ENCODE measurements at regions not wholly inside any gene's neighbourhood (a gene's known extent, or its start where the extent isn't known, plus 50 kb on each side); places are given as distances from the start of the nearest gene placed in this dataset.
"Not testable (repeated sequence)": the region's sequence is repeated elsewhere in the genome, so short reads cannot be mapped to it uniquely, and the experiment has no call there.

DNA sequence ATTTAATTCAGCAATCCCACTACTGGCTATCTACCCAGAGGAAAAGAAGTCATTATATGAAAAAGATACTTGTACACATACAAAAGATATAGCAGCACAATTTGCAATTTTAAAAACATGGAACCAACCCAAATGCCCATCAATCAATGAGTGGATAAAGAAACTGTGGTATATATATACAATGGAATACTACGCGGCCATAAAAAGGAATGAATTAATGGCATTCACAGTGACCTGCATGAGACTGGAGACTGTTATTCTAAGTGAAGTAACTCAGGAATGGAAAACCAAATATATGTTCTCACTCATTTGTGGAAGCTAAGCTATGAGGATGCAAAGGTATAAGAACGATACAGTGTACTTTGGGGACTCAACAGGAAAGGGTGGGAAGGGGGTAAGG is 102.8 kb upstream of the KCNMA1 start:
- not testable (repeated sequence) for DNase-seq (ENCODE audit: low read depth)

DNA sequence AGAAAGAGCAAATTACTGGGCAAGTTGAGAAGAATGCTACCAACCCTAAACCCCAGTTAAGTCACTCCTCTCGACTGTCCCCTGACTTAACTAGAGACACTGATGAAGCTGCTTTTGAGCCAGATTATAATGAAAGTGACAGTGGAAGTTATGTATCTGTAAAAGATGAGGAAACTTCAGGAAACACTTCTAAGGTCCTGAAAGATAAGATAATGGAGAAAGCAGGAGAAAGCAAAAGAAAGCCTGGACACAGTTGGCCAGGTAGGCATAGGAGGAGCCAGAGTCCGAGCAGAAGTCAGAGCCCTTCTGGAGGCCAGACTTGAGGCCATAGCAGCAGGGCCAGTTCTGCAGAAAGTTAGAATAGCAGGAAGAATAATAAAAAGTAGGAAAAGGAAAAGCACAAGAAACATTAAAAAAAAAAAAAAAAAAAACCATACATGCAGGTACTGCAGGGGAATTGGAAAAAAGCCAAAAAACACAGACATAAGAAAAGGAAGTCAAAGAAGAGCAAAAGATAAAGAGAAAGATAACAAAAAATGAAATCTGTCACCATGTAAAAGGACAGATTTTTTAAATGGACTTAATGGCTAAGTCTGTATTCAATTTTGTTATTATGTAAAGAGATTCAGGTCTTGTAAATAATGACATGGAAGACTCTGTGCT is 101.0 kb upstream of the KCNMA1 start:
- DNase-seq (ENCODE audit: low read depth): no peak

DNA sequence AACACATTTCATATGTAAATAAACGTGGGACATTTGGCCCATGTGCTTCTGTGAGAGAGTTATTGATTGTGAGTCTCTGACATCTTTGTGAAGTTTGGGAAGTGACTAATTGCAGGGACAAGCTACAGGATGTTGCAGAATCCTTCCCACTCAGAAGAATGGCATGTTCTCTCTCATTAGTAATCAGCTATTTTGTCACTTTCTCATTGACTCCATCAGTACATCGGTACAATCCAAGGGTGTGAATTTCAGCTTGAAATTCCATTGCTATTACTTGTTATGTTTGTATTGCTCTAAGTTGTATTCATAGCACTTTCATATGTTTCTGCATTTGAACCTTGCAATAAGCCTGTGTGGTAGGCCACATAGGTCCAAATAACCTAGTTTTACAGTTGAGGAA is 100.0 kb upstream of the KCNMA1 start:
- DNase-seq (ENCODE audit: low read depth): no peak

DNA sequence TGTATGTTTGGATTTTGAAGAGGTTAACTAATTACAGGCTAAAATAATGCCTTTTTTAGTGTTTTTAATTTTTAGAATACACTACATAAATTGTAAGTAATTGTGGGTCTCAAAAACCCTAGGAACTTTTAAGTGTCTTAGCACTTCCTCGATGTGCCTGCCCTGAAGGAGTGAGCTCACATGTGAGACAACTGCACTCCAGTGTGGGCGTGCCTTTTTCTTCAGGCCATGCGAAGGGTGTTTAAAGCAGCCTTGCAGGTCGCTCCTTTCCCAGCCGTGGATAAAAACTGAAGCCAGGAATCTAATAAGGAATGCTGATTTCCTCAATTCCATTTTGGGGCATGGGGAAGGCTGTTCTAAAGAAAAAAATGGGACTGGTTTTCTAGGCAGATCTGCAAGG is 97.5 kb upstream of the KCNMA1 start:
- not testable (repeated sequence) for DNase-seq (ENCODE audit: low read depth)

DNA sequence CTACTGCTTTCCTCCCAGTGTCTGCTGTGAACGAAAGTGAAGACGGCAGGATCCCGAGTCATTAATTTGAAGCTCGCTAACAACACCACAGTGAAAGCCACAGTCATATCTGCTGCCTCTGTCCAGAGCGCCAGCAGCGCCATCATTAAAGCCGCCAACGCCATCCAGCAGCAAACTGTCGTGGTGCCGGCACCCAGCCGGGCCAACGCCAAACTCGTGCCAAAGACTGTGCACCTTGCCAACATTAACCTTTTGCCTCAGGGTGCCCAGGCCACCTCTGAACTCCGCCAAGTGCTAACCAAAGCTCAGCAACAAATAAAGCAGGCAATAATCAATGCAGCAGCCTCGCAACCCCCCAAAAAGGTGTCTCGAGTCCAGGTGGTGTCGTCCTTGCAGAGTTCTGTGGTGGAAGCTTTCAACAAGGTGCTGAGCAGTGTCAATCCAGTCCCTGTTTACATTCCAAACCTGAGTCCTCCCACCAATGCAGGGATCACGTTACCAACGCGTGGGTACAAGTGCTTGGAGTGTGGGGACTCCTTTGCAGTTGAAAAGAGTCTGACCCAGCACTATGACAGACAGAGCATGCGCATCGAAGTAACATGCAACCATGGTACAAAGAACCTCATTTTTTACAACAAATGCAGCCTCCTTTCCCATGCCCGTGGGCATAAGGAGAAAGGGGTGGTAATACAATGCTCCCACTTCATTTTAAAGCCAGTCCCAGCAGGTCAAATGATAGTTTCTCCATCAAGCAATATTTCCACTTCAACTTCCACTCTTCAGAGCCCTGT is 94.8 kb upstream of the KCNMA1 start:
- DNase-seq (ENCODE audit: low read depth): no peak

DNA sequence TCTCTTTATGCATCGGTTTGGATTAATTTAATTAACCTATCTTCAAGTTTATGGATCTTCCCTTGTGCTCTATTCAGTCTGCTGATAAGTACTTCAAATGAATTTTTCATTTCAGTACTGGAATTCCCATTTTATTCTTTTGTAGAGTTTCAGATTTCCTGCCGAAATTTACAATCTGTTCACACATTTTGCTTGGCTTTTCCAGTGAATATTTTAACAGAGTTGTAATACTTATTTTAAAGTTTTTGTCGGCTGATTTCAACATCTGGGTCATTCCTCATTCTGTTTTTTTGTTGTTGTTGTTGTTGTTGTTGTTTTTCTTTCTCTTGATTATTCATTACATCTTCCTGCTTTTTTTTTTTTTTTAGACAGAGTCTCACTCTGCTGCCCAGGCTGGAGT is 89.9 kb upstream of the KCNMA1 start:
- DNase-seq (ENCODE audit: low read depth): no peak

DNA sequence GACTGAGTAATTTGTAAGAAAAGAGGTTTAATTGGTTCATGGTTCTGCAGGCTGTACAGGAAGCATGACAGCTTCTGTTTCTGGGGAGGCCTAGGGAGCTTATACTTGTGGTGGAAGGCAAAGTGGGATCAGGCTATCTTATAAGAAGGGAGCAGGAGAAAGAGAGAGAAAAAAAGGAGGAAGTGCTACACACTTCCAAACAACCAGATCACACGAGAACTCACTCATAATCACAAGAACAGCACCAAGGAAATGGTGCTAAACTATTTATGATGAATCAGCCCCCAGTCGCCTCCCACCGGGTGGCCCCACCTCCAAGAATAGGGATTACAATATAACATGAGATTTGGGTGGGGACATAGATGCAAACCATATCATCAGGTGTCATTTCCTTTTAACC is 89.1 kb upstream of the KCNMA1 start:
- no peak for DNase-seq (ENCODE audit: low read depth)

DNA sequence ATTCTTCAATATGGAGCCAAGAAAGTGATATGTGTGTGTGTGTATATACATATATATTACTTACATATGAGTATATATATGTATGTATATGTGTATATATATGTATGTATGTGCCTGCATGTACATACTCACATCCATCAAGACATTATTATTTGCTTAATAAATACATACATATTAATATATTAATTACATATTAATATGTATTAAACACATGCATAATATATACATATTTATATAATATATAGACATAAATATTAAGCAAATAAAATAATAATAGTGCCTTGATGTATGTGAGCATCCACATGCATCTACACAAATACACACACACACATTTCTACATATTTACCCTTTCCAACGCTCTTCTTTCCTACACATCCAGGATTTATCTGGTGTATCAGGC is 88.7 kb upstream of the KCNMA1 start:
- no peak for DNase-seq (ENCODE audit: low read depth)

DNA sequence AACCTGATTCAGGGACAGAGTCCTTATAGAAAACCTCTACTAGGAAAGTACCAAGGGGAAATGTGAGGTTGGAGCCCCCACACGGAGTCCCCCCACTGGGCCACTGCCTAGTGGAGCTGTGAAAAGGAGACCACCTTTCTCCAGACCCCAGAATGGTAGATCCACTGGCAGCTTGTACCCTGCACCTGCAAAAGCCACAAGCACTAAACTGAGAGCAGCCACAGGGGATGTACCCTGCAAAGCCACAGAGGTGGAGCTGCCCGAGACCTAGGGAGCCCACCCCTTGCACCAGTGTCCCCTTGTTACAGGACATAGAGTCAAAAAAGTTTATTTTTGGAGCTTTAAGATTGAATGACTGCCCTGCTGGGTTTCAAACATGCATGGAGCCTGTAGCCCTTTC is 87.2 kb upstream of the KCNMA1 start:
- DNase-seq (ENCODE audit: low read depth): no peak

DNA sequence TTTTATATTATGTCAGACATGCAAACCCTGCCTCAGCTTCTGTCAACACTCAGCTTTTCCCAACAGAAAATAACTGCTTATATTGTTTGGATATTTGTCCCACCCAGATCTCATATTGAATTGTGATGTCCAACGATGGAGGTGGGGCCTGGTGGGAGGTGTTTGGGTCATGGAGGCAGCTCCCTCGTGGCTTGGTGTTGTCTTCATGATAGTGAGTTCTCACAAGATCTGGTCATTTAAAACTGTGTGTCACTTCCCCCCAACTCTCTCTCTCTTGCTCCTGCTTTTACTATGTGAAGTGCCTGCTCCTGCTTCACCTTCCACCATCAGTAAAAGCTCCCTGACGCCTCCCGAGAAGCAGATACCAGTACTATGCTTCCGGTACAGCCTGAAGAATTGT is 85.8 kb upstream of the KCNMA1 start:
- DNase-seq (ENCODE audit: low read depth): no peak

DNA sequence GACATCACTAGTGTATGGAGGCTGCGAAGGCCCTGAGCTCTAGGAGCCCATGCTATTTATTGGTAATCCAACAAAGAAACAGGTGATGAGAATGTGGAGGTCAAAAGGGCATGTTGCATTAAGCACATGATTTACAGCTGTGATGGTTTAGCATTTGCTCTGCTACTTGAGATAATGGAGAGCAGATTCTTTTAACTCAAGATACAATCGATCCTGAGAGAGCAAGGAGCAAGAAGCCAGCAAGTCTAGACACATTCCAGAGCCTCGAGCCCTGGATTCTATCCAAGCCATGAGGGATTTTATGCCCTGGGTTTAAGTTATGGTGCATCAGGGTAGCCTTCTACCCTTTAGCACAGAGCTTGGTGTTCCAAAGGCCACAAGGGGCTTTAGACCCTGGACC is 85.3 kb upstream of the KCNMA1 start:
- not testable (repeated sequence) for DNase-seq (ENCODE audit: low read depth)

DNA sequence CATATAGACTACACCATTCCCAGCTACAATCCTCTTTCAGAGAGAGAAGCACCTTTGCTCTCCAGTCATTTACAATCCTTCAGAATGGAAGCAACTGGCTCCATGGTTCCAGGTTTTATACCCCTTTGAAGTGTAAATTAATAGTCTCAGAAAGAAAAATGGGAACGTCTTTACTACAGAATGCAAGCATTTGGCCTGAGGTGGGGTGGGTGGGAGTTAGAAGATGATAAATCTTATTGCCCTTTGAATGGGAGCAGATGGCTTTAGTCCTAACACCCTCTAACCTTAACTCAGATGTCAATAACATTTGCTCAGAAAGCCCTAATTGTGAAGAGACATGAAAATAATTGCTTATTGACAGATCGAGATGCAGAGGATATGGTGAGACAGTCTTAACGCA is 84.2 kb upstream of the KCNMA1 start:
- DNase-seq (ENCODE audit: low read depth): no peak

DNA sequence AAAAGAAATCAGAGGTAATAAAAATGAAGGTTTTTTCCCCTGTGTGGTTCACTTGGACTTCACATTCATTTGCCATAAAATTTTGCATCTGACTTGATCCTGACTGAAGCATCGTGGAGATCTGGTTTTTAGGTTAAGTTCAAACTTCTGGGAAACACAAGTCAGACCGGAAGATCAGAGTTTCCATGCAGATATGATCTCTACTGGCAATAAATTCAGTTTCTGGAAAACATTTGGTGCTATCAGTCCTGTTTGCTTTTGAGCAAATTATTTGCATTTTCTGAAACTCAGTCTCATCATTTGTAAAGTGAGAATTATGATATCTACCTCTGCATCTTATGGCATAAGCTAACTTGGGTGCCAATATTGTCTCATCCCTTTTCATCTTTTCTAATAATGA is 81.3 kb upstream of the KCNMA1 start:
- no peak for DNase-seq (ENCODE audit: low read depth)

DNA sequence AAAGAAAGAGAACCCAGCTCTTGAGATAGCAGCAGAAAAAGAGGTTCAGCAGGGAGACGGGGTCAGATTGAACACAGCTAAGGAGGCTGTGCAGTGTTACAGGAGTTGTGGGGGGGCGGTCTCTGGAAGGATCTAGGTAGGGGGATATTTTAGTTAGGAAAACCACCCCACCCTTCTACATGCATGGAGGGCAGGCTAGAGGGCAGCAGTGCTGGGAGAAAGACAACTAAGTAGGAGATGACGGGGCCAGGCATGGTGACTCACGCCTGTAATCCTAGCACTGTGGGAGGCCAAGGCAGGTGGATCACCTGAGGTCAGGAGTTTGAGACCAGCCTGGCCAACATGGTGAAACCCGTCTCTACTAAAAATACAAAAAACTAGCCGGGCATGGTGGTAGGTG is 80.7 kb upstream of the KCNMA1 start:
- not testable (repeated sequence) for DNase-seq (ENCODE audit: low read depth)

DNA sequence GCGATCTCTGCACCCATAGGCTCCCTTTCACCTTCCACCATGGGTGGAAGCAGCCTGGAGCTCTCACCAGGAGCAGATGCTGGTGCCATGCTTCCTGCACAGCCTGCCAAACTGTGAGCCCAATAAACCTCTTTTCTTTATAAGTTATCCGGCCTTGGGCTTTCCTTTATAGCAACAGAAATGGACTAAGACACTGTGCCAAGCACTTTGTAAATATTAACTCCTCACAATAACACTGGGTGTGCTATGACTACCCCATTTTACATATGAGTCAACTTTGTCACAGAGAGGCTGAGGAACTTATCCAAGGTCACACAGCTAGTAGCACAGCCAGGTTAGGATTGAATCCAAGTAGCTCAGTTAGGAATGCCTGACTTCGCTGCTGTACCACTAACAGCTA is 79.7 kb upstream of the KCNMA1 start:
- DNase-seq (ENCODE audit: low read depth): no peak

DNA sequence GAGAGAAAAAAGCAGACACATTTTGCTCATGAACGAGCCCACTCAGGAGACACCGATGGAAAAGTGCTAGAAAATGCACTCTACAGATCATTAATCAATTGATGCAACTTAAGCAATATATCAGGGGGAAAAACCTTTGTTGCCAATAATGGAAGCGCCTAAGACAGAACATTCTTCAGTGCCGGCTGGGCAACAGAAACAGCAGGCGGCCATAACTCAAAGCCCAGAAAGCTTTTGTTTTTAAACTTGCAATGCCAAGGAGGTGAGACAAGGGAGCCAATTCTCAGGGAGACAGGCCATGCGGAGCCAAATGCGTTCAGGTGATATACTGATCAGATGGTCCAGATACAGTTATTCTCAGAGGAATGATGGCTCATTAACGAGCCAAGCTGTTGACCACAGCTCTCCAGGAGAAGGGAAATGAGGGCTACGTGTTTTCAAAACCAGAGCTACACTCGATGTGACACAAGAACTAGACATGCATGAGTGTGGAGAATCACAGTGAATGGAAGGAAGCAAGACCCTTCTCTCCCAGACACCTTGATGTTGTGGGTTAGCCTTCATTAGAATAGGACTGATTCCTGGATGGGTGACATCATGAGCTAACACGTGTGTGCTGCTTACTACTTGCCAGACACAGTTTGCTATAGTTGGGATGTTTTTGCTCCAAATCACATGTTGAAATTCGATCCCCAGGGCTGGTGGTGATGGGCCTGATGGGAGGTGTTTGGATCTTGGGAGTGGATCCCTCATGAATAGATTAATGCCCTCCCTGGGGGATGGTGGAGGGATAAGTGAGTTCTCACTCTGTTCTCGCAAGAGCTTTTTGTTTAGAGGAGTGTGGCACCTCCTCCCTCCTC is 79.1 kb upstream of the KCNMA1 start:
- DNase-seq (ENCODE audit: low read depth): no peak

DNA sequence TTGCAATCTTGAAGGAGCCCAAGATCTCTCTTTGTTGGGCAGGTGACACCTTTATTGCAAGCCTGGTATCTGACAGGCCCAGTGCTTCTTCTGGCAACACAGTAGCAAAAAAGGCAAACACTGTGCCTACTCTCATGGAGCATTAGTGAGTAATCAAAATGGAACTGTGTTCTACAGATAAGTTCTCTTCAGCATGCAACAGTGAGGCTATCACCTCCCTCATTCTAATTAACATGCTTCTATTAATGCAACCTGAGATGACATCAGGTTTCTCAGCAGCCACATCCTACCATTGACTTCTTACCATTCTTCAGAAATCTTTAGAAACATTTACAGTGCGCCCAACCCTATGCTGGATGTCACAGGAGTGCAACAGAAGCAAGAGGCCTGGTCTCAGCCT is 77.9 kb upstream of the KCNMA1 start:
- no peak for DNase-seq (ENCODE audit: low read depth)

DNA sequence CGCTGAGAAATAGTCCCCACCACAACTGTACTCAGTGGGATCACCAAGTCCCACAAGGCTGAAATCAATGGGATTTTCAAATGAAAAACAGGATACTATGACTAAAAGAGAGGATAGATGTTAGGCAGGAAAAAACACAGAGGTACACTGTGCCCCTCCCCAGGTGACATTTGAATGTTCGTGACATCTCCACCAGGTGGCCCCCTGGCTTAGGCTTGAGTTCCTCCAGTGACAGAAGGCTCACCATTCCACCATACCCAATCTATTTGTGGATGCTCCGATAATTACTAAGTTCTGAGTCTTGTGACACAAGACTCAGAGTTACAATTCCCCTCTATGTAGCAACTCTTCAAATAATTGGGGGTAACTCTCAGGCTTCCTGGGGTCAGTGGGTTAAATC is 77.5 kb upstream of the KCNMA1 start:
- DNase-seq (ENCODE audit: low read depth): no peak

DNA sequence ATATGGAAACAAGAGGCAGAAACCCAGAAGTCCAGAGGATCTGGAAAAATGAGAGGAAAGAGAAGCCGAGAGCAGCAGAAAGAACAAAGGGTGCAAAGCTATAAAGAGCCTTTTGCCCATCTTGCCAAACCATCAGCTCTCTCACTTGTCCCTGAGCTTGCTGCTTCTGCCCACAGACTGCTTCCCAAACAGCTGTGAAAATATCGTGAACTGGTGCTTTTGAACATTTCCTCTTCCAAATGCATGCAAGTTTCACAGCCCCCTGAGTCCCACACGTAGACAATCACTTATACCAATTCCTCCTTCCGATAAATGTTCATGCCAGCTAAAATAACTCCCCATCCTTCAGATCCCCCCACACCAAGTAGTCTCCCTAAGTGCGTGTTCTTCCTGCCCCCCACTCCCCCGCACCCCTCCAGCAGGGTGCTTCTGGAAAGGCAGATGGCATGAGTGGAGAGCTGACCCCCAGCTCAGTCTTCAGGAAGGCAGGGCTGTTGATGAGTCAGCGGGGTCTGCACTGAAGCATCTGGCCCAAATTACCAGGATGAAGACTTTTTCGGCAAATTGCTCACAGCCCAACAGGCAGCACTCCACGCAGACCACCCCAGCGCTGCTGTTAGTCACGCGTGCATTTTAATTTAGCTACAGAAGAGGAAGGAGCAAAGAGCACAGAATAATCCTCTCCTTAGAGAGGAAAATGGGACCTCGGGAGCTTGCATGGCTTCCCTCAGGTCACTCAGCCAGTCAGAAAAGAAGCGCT is 76.1 kb upstream of the KCNMA1 start:
- no peak for DNase-seq (ENCODE audit: low read depth)

DNA sequence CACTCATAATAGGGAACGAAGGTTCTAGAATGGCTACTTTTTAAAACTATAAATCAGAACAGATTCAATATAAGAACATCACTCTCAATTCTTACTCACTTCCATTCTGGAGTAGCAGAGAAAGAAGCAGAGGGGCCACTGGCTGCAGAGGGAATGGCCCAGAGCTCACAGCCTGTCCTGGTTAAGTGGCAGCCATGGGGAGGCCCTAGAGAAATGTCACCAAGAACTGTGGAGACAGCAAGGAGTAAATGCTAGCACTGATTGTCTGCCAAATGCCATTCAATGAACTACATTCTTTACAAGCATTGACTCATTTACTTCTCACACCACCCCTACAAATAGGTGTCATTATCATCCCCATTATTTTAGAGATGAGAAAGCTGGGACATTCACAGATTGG is 74.6 kb upstream of the KCNMA1 start:
- no peak for DNase-seq (ENCODE audit: low read depth)

DNA sequence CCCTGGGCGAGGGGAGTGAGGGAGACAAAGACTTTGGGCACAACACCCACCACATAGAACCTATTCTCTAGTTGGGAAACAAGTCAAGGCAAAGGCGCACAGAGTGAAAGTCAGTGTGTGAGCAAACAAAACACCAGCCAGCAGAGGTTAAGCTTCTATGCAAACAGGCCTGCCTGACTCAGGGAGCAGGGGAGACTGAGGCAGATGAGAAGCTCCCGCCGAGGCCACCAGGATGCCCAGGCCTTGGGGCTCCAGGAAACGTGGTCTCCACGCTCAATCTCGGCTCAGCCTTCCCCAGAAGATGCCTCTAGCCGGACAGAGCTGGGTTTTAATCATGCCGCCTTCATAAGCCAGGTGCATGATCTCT is 74.1 kb upstream of the KCNMA1 start:
- DNase-seq (ENCODE audit: low read depth): no peak
